HG03520 (cell line): ENCODE measurements at regions not wholly inside any gene's neighbourhood (a gene's known extent, or its start where the extent isn't known, plus 50 kb on each side); places are given as distances from the start of the nearest gene placed in this dataset.
A peak's percentile ranks its signal among the peaks of the same experiment; 100 is the strongest.

Experiments used
- ATAC-seq: cut with Tn5 transposase; IDR thresholded peaks from one replicate; pipeline ENCODE4 v1.9.1; 2021; ENCODE audit warnings: mild to moderate bottlenecking, moderate library complexity; ENCODE audit not compliant: unreplicated experiment

- no peak for ATAC-seq
Measured at GRCh38 chr6:130670142-130670541, 157.1 kb upstream of the SMLR1 start.

- no peak for ATAC-seq
Measured at GRCh38 chr6:130671119-130671518, 156.1 kb upstream of the SMLR1 start.

GRCh38 chr6:130671577-130671976 lies 155.6 kb upstream of the SMLR1 start:
- ATAC-seq = no peak

- ATAC-seq = no peak
Measured at GRCh38 chr6:130672153-130672552, 155.1 kb upstream of the SMLR1 start.

GRCh38 chr6:130674604-130675003 lies 152.6 kb upstream of the SMLR1 start:
- no peak for ATAC-seq

- ATAC-seq = no peak
Measured at GRCh38 chr6:130675072-130675471, 152.1 kb upstream of the SMLR1 start.

- no peak for ATAC-seq
Measured at GRCh38 chr6:130676077-130676772, 151.0 kb upstream of the SMLR1 start.

GRCh38 chr6:130676773-130677144 lies 150.4 kb upstream of the SMLR1 start:
- no peak for ATAC-seq

GRCh38 chr6:130677312-130677711 lies 149.9 kb upstream of the SMLR1 start:
- ATAC-seq = no peak

GRCh38 chr6:130677766-130678165 lies 149.4 kb upstream of the SMLR1 start:
- ATAC-seq = no peak

- ATAC-seq = no peak
Measured at GRCh38 chr6:130679684-130680083, 147.5 kb upstream of the SMLR1 start.

GRCh38 chr6:130680116-130680515 lies 147.1 kb upstream of the SMLR1 start:
- ATAC-seq = no peak

- no peak for ATAC-seq
Measured at GRCh38 chr6:130681028-130681427, 146.2 kb upstream of the SMLR1 start.

- no peak for ATAC-seq
Measured at GRCh38 chr6:130682066-130682465, 145.1 kb upstream of the SMLR1 start.

- ATAC-seq = no peak
Measured at GRCh38 chr6:130683761-130684517, 143.3 kb upstream of the SMLR1 start.

GRCh38 chr6:130692659-130693058 lies 134.5 kb upstream of the SMLR1 start:
- ATAC-seq = no peak

- no peak for ATAC-seq
Measured at GRCh38 chr6:130693944-130694343, 133.3 kb upstream of the SMLR1 start.

- no peak for ATAC-seq
Measured at GRCh38 chr6:130694606-130695005, 132.6 kb upstream of the SMLR1 start.

- no peak for ATAC-seq
Measured at GRCh38 chr6:130696806-130697205, 130.4 kb upstream of the SMLR1 start.

- ATAC-seq = peak; percentile 47
Measured at GRCh38 chr6:130697271-130697994, 129.8 kb upstream of the SMLR1 start.

GRCh38 chr6:130697995-130698535 lies 129.1 kb upstream of the SMLR1 start:
- peak; percentile 88 for ATAC-seq

GRCh38 chr6:130699742-130700141 lies 127.5 kb upstream of the SMLR1 start:
- ATAC-seq = no peak
